GM03348 (cell line): ENCODE measurements at regions not wholly inside any gene's neighbourhood (a gene's known extent, or its start where the extent isn't known, plus 50 kb on each side); places are given as distances from the start of the nearest gene placed in this dataset.

ENCODE experiments used
- DNase-seq: peaks from one replicate; pipeline ENCODE4 v3.0.0; 2012; ENCODE audit warnings: low spot score

- DNase-seq: no peak
Observed at GRCh38 chr14:97726676-97727075, 929.5 kb downstream of the VRK1 start.

- DNase-seq: no peak
Observed at GRCh38 chr14:97730706-97731105, 933.5 kb downstream of the VRK1 start.

GRCh38 chr14:97731800-97732199, 934.6 kb downstream of the VRK1 start:
- DNase-seq: no peak

- DNase-seq: no peak
Observed at GRCh38 chr14:97747316-97747715, 950.1 kb downstream of the VRK1 start.

- no peak for DNase-seq
Observed at GRCh38 chr14:97748616-97749015, 951.4 kb downstream of the VRK1 start.

GRCh38 chr14:97757491-97757890, 960.3 kb downstream of the VRK1 start:
- DNase-seq: no peak

GRCh38 chr14:97760050-97760449, 962.9 kb downstream of the VRK1 start:
- no peak for DNase-seq

- DNase-seq: no peak
Observed at GRCh38 chr14:97762386-97762785, 965.2 kb downstream of the VRK1 start.

GRCh38 chr14:97771340-97772045, 974.3 kb downstream of the VRK1 start:
- DNase-seq: no peak

GRCh38 chr14:97773598-97773997, 976.4 kb downstream of the VRK1 start:
- no peak for DNase-seq

GRCh38 chr14:97776890-97777558, 979.8 kb downstream of the VRK1 start:
- DNase-seq: no peak

GRCh38 chr14:97777622-97778355, 980.6 kb downstream of the VRK1 start:
- DNase-seq: no peak

- DNase-seq: no peak
Observed at GRCh38 chr14:97779140-97779539, 982.0 kb downstream of the VRK1 start.

GRCh38 chr14:97780804-97781203, 983.6 kb downstream of the VRK1 start:
- DNase-seq: no peak

GRCh38 chr14:97781961-97782360, 984.8 kb downstream of the VRK1 start:
- DNase-seq: no peak

- DNase-seq: no peak
Observed at GRCh38 chr14:97782871-97783414, 985.8 kb downstream of the VRK1 start.

GRCh38 chr14:97785495-97785894, 988.3 kb downstream of the VRK1 start:
- DNase-seq: no peak

- no peak for DNase-seq
Observed at GRCh38 chr14:97788364-97788763, 991.2 kb downstream of the VRK1 start.

GRCh38 chr14:97788846-97789526, 991.8 kb downstream of the VRK1 start:
- no peak for DNase-seq

GRCh38 chr14:97791072-97791471, 993.9 kb downstream of the VRK1 start:
- no peak for DNase-seq

GRCh38 chr14:97791906-97792305, 994.7 kb downstream of the VRK1 start:
- DNase-seq: no peak

GRCh38 chr14:97796511-97796910, 999.3 kb downstream of the VRK1 start:
- DNase-seq: no peak
